Central memory CD4-positive, alpha-beta T cell (primary cell): ENCODE measurements at regions not wholly inside any gene's neighbourhood (a gene's known extent, or its start where the extent isn't known, plus 50 kb on each side); places are given as distances from the start of the nearest gene placed in this dataset.

ENCODE experiments used
- DNase-seq: peaks from one replicate; pipeline ENCODE4 v3.0.0; 2022

GRCh38 chrX:109934434-109934833 is 68.5 kb upstream of the TMEM164 start:
- no peak for DNase-seq

- DNase-seq, result no peak
Measured at GRCh38 chrX:109934935-109935334, 68.0 kb upstream of the TMEM164 start.

- DNase-seq, result no peak
Measured at GRCh38 chrX:109936114-109936513, 66.8 kb upstream of the TMEM164 start.

- DNase-seq, result no peak
Measured at GRCh38 chrX:109936598-109936997, 66.3 kb upstream of the TMEM164 start.

- DNase-seq, result no peak
Measured at GRCh38 chrX:109939498-109939897, 63.4 kb upstream of the TMEM164 start.

- no peak for DNase-seq
Measured at GRCh38 chrX:109940411-109940810, 62.5 kb upstream of the TMEM164 start.

GRCh38 chrX:109943092-109943739 is 59.7 kb upstream of the TMEM164 start:
- no peak for DNase-seq

GRCh38 chrX:109943740-109944092 is 59.2 kb upstream of the TMEM164 start:
- DNase-seq, result no peak

GRCh38 chrX:109952050-109952449 is 50.9 kb upstream of the TMEM164 start:
- no peak for DNase-seq

- no peak for DNase-seq
Measured at GRCh38 chrX:109952985-109953905, 49.7 kb upstream of the TMEM164 start.
